ENCODE measurements at regions not wholly inside any gene's neighbourhood (a gene's known extent, or its start where the extent isn't known, plus 50 kb on each side); places are given as distances from the start of the nearest gene placed in this dataset.

DNA sequence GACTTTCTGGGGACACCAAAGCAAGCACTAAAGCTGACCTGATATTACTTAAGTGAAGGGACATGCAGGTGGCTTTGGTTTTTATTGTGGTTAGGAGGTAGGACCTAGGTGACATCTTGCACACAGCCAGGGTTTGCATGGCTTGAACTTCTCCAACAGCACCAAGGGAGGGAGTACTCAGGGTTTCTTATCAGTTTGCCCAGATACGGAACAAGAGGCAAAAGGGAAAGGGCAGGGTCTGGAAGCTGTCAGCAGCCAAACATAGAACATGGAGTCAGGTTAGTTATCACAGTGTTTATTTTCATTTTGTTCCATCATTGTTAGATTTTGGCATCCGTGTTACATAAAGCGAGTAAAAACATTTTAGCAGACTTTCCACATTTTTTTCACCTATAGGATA is 186.3 kb upstream of the CLEC14A start:
- TF ChIP-seq HIVEP1 (CRISPR knock-in tag; IDR thresholded peaks at IDR 0.05) = no peak
- TF ChIP-seq, protein P1, sequence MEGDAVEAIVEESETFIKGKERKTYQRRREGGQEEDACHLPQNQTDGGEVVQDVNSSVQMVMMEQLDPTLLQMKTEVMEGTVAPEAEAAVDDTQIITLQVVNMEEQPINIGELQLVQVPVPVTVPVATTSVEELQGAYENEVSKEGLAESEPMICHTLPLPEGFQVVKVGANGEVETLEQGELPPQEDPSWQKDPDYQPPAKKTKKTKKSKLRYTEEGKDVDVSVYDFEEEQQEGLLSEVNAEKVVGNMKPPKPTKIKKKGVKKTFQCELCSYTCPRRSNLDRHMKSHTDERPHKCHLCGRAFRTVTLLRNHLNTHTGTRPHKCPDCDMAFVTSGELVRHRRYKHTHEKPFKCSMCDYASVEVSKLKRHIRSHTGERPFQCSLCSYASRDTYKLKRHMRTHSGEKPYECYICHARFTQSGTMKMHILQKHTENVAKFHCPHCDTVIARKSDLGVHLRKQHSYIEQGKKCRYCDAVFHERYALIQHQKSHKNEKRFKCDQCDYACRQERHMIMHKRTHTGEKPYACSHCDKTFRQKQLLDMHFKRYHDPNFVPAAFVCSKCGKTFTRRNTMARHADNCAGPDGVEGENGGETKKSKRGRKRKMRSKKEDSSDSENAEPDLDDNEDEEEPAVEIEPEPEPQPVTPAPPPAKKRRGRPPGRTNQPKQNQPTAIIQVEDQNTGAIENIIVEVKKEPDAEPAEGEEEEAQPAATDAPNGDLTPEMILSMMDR (IDR thresholded peaks at IDR 0.05 in 2 of 3, conservative IDR thresholded peaks at IDR 0.05 in 1 of 3; ENCODE audit: insufficient read depth in 2 of 3, low read depth in 1 of 3, low read length in 3 of 3) = no peak
- TF ChIP-seq MAFK (IDR thresholded peaks at IDR 0.05; ENCODE audit: low read length) = no peak
- no peak for TF ChIP-seq HDGF (IDR thresholded peaks at IDR 0.05)
- TF ChIP-seq SRF (CRISPR knock-in tag; IDR thresholded peaks at IDR 0.05) = no peak
- no peak for TF ChIP-seq BHLHE40 (IDR thresholded peaks at IDR 0.05; ENCODE audit: low read length)
- TF ChIP-seq, protein P2, sequence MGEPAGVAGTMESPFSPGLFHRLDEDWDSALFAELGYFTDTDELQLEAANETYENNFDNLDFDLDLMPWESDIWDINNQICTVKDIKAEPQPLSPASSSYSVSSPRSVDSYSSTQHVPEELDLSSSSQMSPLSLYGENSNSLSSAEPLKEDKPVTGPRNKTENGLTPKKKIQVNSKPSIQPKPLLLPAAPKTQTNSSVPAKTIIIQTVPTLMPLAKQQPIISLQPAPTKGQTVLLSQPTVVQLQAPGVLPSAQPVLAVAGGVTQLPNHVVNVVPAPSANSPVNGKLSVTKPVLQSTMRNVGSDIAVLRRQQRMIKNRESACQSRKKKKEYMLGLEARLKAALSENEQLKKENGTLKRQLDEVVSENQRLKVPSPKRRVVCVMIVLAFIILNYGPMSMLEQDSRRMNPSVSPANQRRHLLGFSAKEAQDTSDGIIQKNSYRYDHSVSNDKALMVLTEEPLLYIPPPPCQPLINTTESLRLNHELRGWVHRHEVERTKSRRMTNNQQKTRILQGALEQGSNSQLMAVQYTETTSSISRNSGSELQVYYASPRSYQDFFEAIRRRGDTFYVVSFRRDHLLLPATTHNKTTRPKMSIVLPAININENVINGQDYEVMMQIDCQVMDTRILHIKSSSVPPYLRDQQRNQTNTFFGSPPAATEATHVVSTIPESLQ (CRISPR knock-in tag; IDR thresholded peaks at IDR 0.05) = no peak
